Tibial artery (tissue), 4 donors: ENCODE measurements at regions not wholly inside any gene's neighbourhood (a gene's known extent, or its start where the extent isn't known, plus 50 kb on each side); places are given as distances from the start of the nearest gene placed in this dataset.

ENCODE experiments used
- DNase-seq, 2 donors: peaks; one replicate each; pipeline ENCODE4 v3.0.0-alpha.2; 2019
- H3K27ac ChIP-seq, 2 donors: fragments of 200-600 bp; sonication (generic) in 1 of 2; 1 replicate in 1 of 2; 2 replicates in 1 of 2; pipeline ENCODE4 v1.5.1; 2018 to 2019; ENCODE audit warnings: mild to moderate bottlenecking in 1 of 2
- H3K27me3 ChIP-seq, 2 donors: fragments of 200-600 bp; sonication (generic) in 1 of 2; one replicate each; pipeline versions ENCODE4 v1.5.1 to v1.6.0; 2016 to 2019
- H3K36me3 ChIP-seq, 3 donors: fragments of 200-600 bp; sonication (generic) in 2 of 3; one replicate each; pipeline ENCODE4 v1.5.1; 2016 to 2019; ENCODE audit warnings: mild to moderate bottlenecking in 2 of 3
- H3K4me1 ChIP-seq, 4 donors: fragments of 200-600 bp; sonication (generic) in 2 of 4; 1 replicate in 3 of 4; 2 replicates in 1 of 4; pipeline ENCODE4 v1.5.1; 2016 to 2019
- H3K4me3 ChIP-seq, 2 donors: fragments of 200-600 bp; sonication (generic) in 1 of 2; 1 replicate in 1 of 2; 2 replicates in 1 of 2; pipeline ENCODE4 v1.5.1; 2018 to 2019; ENCODE audit warnings: mild to moderate bottlenecking in 2 of 2
- H3K9me3 ChIP-seq, 3 donors: fragments of 200-600 bp; sonication (generic) in 1 of 3; one replicate each; pipeline ENCODE4 v1.5.1; 2016 to 2019
- CTCF ChIP-seq, 2 experiments: fragments of 200-600 bp in 1 of 2; fragments of 450-650 bp in 1 of 2; IDR thresholded peaks; one replicate each; pipeline ENCODE4 v1.5.1; 2017 to 2019; ENCODE audit warnings: antibody characterized with exemption in 2 of 2, mild to moderate bottlenecking in 1 of 2, moderate library complexity in 1 of 2
- intact Hi-C: fragments of 100-400 bp; cut with DNase I; formaldehyde crosslinking; loops from one replicate; pipeline ENCODE4 v1.15.0; 2023; ENCODE audit warnings: low total_unique reads

- H3K4me1 ChIP-seq = no peaks in the 10 kb centered on the region
- no peaks in the 10 kb centered on the region for H3K9me3 ChIP-seq
- no peak for DNase-seq
- TF ChIP-seq CTCF (IDR thresholded peaks at IDR 0.05) = no peak
- no peaks in the 10 kb centered on the region for H3K36me3 ChIP-seq
- no peak overlapping the region for H3K4me3 ChIP-seq
- intact Hi-C loops = no loop called here
- no peak overlapping the region for H3K27ac ChIP-seq
- no peaks in the 10 kb centered on the region for H3K27me3 ChIP-seq
These were observed 114.9 kb upstream of the TOM1L1 start for GRCh38 chr17:54785643-54786268.

- DNase-seq = no peak
- TF ChIP-seq CTCF (IDR thresholded peaks at IDR 0.05) = no peak
- Histone ChIP-seq H3K4me1 (no peaks in the 10 kb centered on the region), H3K36me3 (no peaks in the 10 kb centered on the region), H3K27ac (no peak overlapping the region), H3K9me3 (no peaks in the 10 kb centered on the region), H3K4me3 (no peak overlapping the region), H3K27me3 (no peaks in the 10 kb centered on the region)
- intact Hi-C loops = no loop called here
These were observed 111.4 kb upstream of the TOM1L1 start for GRCh38 chr17:54789101-54789880.

GRCh38 chr17:54793271-54793670, 107.4 kb upstream of the TOM1L1 start:
- no peaks in the 10 kb centered on the region for H3K4me1 ChIP-seq
- intact Hi-C loops = no loop called here
- no peak overlapping the region for H3K4me3 ChIP-seq
- no peak for DNase-seq
- H3K27me3 ChIP-seq = no peaks in the 10 kb centered on the region
- no peaks in the 10 kb centered on the region for H3K36me3 ChIP-seq
- TF ChIP-seq CTCF (IDR thresholded peaks at IDR 0.05) = no peak
- no peak overlapping the region for H3K27ac ChIP-seq
- H3K9me3 ChIP-seq = no peaks in the 10 kb centered on the region

- intact Hi-C loops = no loop called here
- DNase-seq = no peak
- H3K4me3 ChIP-seq = no peak overlapping the region
- no peaks in the 10 kb centered on the region for H3K4me1 ChIP-seq
- no peaks in the 10 kb centered on the region for H3K9me3 ChIP-seq
- H3K36me3 ChIP-seq = no peaks in the 10 kb centered on the region
- TF ChIP-seq CTCF (IDR thresholded peaks at IDR 0.05) = no peak
- no peak overlapping the region for H3K27ac ChIP-seq
- H3K27me3 ChIP-seq = no peaks in the 10 kb centered on the region
These were observed 105.6 kb upstream of the TOM1L1 start for GRCh38 chr17:54795046-54795445.

GRCh38 chr17:54807331-54807730, 93.3 kb upstream of the TOM1L1 start:
- H3K4me1 ChIP-seq = no peaks in the 10 kb centered on the region
- no peak overlapping the region for H3K27ac ChIP-seq
- no peak overlapping the region for H3K4me3 ChIP-seq
- no peaks in the 10 kb centered on the region for H3K27me3 ChIP-seq
- no peaks in the 10 kb centered on the region for H3K9me3 ChIP-seq
- no peak for DNase-seq
- no peaks in the 10 kb centered on the region for H3K36me3 ChIP-seq
- TF ChIP-seq CTCF (IDR thresholded peaks at IDR 0.05) = no peak
- intact Hi-C loops = no loop called here
